Cardiac fibroblast (primary cell): ENCODE measurements at regions not wholly inside any gene's neighbourhood (a gene's known extent, or its start where the extent isn't known, plus 50 kb on each side); places are given as distances from the start of the nearest gene placed in this dataset.

ENCODE experiments used
- DNase-seq, 2 donors: peaks; one replicate each; pipeline versions ENCODE4 v3.0.0 to v3.0.0-alpha.2; 2010; ENCODE audit warnings: low read depth in 2 of 2
- H3K4me3 ChIP-seq, 2 donors: replicated peaks in 1 of 2; 1 replicate in 1 of 2; 2 replicates in 1 of 2; pipeline ENCODE4 v1.5.1; 2011; ENCODE audit warnings: low read depth in 2 of 2, low read length in 2 of 2, mild to moderate bottlenecking in 2 of 2, moderate library complexity in 1 of 2
- CTCF ChIP-seq: IDR thresholded peaks from one replicate; pipeline ENCODE4 v1.5.1; 2011; ENCODE audit warnings: low read depth, mild to moderate bottlenecking, low read length, inconsistent platforms

GRCh38 chr9:22731786-22732185 is 285.2 kb downstream of the DMRTA1 start:
- no peak overlapping the region for H3K4me3 ChIP-seq
- no peak for TF ChIP-seq CTCF
- no peak for DNase-seq

DNA sequence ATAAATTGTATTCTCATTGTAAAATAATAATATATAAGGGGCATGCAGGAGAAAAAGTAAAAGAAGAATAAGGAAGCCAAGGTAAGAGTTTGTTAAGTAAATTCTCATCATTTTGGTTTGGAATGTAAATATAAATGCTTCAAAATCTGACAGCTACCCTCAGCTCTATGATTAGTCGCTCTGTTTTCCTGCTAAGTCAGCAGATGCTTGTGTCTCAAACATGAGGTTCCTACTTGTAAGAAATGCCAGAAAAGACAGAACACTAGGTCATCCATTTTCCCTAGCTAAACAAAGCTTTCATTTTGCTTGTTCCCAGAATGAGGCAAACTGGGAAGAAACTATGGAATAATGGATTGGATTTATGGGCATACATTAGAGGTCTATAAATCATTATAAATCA is 293.1 kb downstream of the DMRTA1 start:
- DNase-seq = no peak
- TF ChIP-seq CTCF = no peak
- no peak overlapping the region for H3K4me3 ChIP-seq

GRCh38 chr9:22740781-22741180 is 294.2 kb downstream of the DMRTA1 start:
- DNase-seq = no peak
- TF ChIP-seq CTCF = no peak
- H3K4me3 ChIP-seq = no peak overlapping the region

- no peak overlapping the region for H3K4me3 ChIP-seq
- no peak for DNase-seq
- TF ChIP-seq CTCF = no peak
Measured at GRCh38 chr9:22742401-22742800, 295.8 kb downstream of the DMRTA1 start.

DNA sequence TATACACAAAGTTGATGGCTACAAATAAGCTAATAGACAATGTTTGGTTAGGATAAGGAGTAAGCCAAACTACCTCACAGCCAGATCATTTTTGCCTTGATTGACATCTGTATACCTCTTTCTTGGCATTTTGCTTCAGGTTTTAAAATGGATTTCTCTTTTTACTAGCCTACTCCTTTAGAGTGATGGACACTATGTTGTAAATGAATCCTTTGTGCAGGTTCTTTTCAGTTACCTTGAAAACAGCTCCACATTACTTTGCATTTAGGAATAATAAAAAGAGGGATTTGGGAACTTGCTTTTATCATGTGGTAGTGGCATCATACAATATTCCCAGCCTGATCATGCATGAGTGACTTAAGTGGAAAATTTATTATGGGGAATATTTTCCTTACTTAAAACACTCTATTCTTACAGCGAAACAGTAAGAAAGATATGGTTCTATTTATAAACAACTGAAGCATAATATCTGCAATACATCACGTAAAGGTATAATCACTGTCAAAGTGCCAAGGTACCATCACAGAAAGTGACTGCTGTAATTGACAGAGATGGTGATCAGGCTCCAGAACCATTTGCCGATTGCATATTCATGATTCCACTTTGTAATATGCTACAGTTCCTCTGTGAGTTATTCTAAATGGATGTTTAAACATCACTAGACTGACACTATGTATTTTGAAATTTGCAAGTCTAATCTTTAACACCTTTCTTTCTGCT is 327.0 kb downstream of the DMRTA1 start:
- DNase-seq = no peak
- no peak for TF ChIP-seq CTCF
- no peak overlapping the region for H3K4me3 ChIP-seq

GRCh38 chr9:22790329-22790728 is 343.7 kb downstream of the DMRTA1 start:
- TF ChIP-seq CTCF = no peak

GRCh38 chr9:22808876-22809275 is 362.3 kb downstream of the DMRTA1 start:
- DNase-seq = no peak

More at GRCh38 chr9:22790329-22790728, 343.7 kb downstream of the DMRTA1 start:
- no peak overlapping the region for H3K4me3 ChIP-seq
- no peak for DNase-seq

More at GRCh38 chr9:22808876-22809275, 362.3 kb downstream of the DMRTA1 start:
- H3K4me3 ChIP-seq = no peak overlapping the region
- TF ChIP-seq CTCF = no peak
